Activated CD8-positive, alpha-beta T cell treated with anti-CD3 and anti-CD28 coated beads for 36 hours (primary cell): ENCODE measurements at regions not wholly inside any gene's neighbourhood (a gene's known extent, or its start where the extent isn't known, plus 50 kb on each side); places are given as distances from the start of the nearest gene placed in this dataset.

Source experiments
- ATAC-seq: fragments of 200-7000 bp; cut with Tn5 transposase; one replicate; pipeline ENCODE4 v1.10.0; 2021; ENCODE audit warnings: mild to moderate bottlenecking, moderate library complexity
- CTCF ChIA-PET: fragments of 350-600 bp; sonication (Branson Sonifier 250); formaldehyde crosslinking; loops from one replicate; lab custom pipeline; 2021; ENCODE audit warnings: antibody characterized with exemption; lab: Charles Lee
- POLR2A ChIA-PET: fragments of 350-600 bp; sonication (Branson Sonifier 250); formaldehyde crosslinking; loops from one replicate; lab custom pipeline; 2021; ENCODE audit warnings: antibody characterized with exemption; lab: Charles Lee
- DNase-seq: peaks from one replicate; pipeline ENCODE4 v3.0.0-alpha.2; 2020
- H3K27ac Mint-ChIP-seq: one replicate; pipeline ENCODE4 v1.8.0; 2021; ENCODE audit warnings: mild to moderate bottlenecking, mixed read lengths
- H3K27me3 Mint-ChIP-seq: one replicate; pipeline ENCODE4 v1.8.0; 2021; ENCODE audit warnings: mixed read lengths
- H3K36me3 Mint-ChIP-seq: one replicate; pipeline ENCODE4 v1.8.0; 2021; ENCODE audit warnings: low read depth, mixed read lengths
- H3K4me1 Mint-ChIP-seq: one replicate; pipeline ENCODE4 v1.8.0; 2021; ENCODE audit warnings: low read depth, mixed read lengths
- H3K4me3 Mint-ChIP-seq: one replicate; pipeline ENCODE4 v1.8.0; 2021; ENCODE audit warnings: mild to moderate bottlenecking, moderate library complexity, mixed read lengths
- H3K9me3 Mint-ChIP-seq: one replicate; pipeline ENCODE4 v1.8.0; 2021; ENCODE audit warnings: mixed read lengths
- intact Hi-C: fragments of 100-400 bp; cut with micrococcal nuclease; formaldehyde crosslinking; loops from one replicate; pipeline ENCODE4 v1.10.0; 2022
- TF ChIP-seq, protein P1 (sequence below): fragments of 200-600 bp; IDR thresholded peaks from one replicate; pipeline ENCODE4 v1.8.0; 2022; ENCODE audit warnings: antibody characterized with exemption, mild to moderate bottlenecking

GRCh38 chr2:18085593-18085992, 207.1 kb downstream of the KCNS3 start:
- POLR2A ChIA-PET, result no interaction called here
- CTCF ChIA-PET, result interaction anchor here (0.6 kb wide), 1 partner anchor 9 kb away, joined by 3 read pairs; no protein-coding TSS in a partner anchor
- TF ChIP-seq, protein P1, sequence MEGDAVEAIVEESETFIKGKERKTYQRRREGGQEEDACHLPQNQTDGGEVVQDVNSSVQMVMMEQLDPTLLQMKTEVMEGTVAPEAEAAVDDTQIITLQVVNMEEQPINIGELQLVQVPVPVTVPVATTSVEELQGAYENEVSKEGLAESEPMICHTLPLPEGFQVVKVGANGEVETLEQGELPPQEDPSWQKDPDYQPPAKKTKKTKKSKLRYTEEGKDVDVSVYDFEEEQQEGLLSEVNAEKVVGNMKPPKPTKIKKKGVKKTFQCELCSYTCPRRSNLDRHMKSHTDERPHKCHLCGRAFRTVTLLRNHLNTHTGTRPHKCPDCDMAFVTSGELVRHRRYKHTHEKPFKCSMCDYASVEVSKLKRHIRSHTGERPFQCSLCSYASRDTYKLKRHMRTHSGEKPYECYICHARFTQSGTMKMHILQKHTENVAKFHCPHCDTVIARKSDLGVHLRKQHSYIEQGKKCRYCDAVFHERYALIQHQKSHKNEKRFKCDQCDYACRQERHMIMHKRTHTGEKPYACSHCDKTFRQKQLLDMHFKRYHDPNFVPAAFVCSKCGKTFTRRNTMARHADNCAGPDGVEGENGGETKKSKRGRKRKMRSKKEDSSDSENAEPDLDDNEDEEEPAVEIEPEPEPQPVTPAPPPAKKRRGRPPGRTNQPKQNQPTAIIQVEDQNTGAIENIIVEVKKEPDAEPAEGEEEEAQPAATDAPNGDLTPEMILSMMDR, result no peak
- no peak for ATAC-seq
- DNase-seq, result no peak
- H3K4me1 Mint-ChIP-seq, result no peaks in the 10 kb centered on the region
- no peaks in the 10 kb centered on the region for H3K9me3 Mint-ChIP-seq
- H3K4me3 Mint-ChIP-seq, result no peak overlapping the region
- no peaks in the 10 kb centered on the region for H3K36me3 Mint-ChIP-seq
- peaks cover 3% of the 10 kb centered on the region for H3K27me3 Mint-ChIP-seq
- intact Hi-C loops, result no loop called here
- no peak overlapping the region for H3K27ac Mint-ChIP-seq

DNA sequence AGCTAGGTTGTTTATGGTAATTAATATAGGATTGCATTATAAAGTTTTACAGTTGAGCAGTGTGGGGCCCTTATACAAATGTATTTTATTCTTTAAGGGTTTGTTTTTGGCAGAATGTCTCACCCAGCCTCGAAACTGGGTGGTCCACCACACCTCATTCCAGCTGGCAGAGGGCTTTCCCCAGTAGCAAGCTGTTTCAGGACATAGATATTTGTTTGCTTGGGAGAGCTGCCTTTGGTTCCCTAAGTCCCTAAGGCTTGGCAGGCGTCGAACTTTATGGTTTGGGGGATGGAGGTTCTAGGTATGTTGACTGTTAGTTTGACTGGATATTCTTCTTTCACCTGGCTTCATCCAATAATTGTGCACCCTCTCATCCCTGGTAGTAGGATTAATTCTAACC, 205.9 kb downstream of the KCNS3 start:
- CTCF ChIA-PET, result no interaction called here
- TF ChIP-seq, protein P1, result no peak
- ATAC-seq (no peak), DNase-seq (no peak)
- intact Hi-C loops, result no loop called here
- no peak overlapping the region for H3K4me3 Mint-ChIP-seq
- no peaks in the 10 kb centered on the region for H3K4me1 Mint-ChIP-seq
- POLR2A ChIA-PET, result no interaction called here
- no peaks in the 10 kb centered on the region for H3K36me3 Mint-ChIP-seq
- H3K9me3 Mint-ChIP-seq, result no peaks in the 10 kb centered on the region
- peaks cover 3% of the 10 kb centered on the region for H3K27me3 Mint-ChIP-seq
- no peak overlapping the region for H3K27ac Mint-ChIP-seq

GRCh38 chr2:18083806-18084205, 205.3 kb downstream of the KCNS3 start:
- intact Hi-C loops, result no loop called here
- POLR2A ChIA-PET, result no interaction called here
- H3K4me3 Mint-ChIP-seq, result no peak overlapping the region

GRCh38 chr2:18078216-18078615, 199.7 kb downstream of the KCNS3 start:
- Mint-ChIP-seq H3K4me1 (peaks cover 6% of the 10 kb centered on the region), H3K4me3 (no peak overlapping the region), H3K27me3 (peaks cover under 1% of the 10 kb centered on the region), H3K9me3 (no peaks in the 10 kb centered on the region), H3K27ac (no peak overlapping the region), H3K36me3 (no peaks in the 10 kb centered on the region)
- POLR2A ChIA-PET, result interaction anchor here (1.1 kb wide), 1 partner anchor 24 kb away, joined by 3 read pairs; no protein-coding TSS in a partner anchor
- intact Hi-C loops, result no loop called here
- TF ChIP-seq, protein P1, result no peak
- no peak for ATAC-seq
- CTCF ChIA-PET, result interaction anchor here (0.9 kb wide), 1 partner anchor 10 kb away, joined by 3 read pairs; no protein-coding TSS in a partner anchor
- DNase-seq, result no peak

More at GRCh38 chr2:18083806-18084205, 205.3 kb downstream of the KCNS3 start:
- Mint-ChIP-seq H3K36me3 (no peaks in the 10 kb centered on the region), H3K9me3 (no peaks in the 10 kb centered on the region), H3K27ac (no peak overlapping the region), H3K4me1 (no peaks in the 10 kb centered on the region), H3K27me3 (peaks cover 3% of the 10 kb centered on the region)
- CTCF ChIA-PET, result no interaction called here
- TF ChIP-seq, protein P1, result no peak
- ATAC-seq (no peak), DNase-seq (no peak)

DNA sequence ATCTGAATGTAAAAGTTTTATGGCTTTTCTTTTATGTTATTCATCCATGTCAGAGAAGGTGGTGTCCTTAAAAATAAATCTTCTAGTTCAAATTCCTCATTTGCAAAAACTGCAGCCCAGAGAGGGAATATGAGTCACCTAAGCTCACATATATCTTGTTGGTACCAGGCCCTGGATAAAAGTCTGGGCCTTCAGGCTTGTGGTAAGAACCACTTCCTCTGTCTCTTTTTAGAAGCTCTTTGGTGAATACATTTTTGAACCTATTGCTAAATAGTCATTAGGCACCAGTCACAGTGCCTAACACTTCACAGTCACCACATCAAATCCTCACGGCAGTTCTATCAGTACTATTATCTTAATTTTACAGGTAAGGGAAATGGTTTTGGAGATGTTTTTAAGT, 199.2 kb downstream of the KCNS3 start:
- intact Hi-C loops, result no loop called here
- DNase-seq, result peak; percentile 12
- H3K9me3 Mint-ChIP-seq, result no peaks in the 10 kb centered on the region
- POLR2A ChIA-PET, result interaction anchor here (1.1 kb wide), 1 partner anchor 23 kb away, joined by 3 read pairs; no protein-coding TSS in a partner anchor
- no peak overlapping the region for H3K4me3 Mint-ChIP-seq
- TF ChIP-seq, protein P1, result no peak
- H3K36me3 Mint-ChIP-seq, result no peaks in the 10 kb centered on the region
- H3K4me1 Mint-ChIP-seq, result peaks cover 6% of the 10 kb centered on the region
- peaks cover 6% of the 10 kb centered on the region for H3K27me3 Mint-ChIP-seq
- H3K27ac Mint-ChIP-seq, result no peak overlapping the region
- CTCF ChIA-PET, result interaction anchor here (0.9 kb wide), 1 partner anchor 10 kb away, joined by 3 read pairs; no protein-coding TSS in a partner anchor
- peak; percentile 27 for ATAC-seq
